ENCODE measurements at regions not wholly inside any gene's neighbourhood (a gene's known extent, or its start where the extent isn't known, plus 50 kb on each side); places are given as distances from the start of the nearest gene placed in this dataset.

DNA sequence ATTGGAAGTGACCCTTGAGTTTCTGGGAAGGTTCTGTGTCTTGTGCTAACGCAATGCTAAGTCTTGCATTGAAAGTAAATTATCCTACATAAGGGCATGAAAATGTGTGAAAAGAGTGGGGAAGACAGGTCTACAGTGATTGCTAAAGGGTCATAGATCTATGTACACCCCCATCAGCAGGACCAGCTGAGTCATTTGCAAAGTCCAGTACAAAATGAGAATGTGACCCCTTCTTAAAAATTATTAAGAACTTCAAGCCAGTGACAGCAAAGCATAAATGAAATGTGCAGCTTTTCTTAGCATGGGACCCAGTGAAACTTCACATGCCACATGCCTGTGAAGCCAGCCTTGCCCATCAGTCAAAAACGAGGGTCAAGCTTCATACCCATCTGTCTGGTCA, 640.7 kb upstream of the MKI67 start:
- Histone ChIP-seq H2AFZ (ENCODE audit: low read depth, low read length, poor library complexity, severe bottlenecking) (no peak overlapping the region), H3K4me1 (ENCODE audit: control insufficient read depth in 1 of 2, insufficient read depth in 2 of 2, low read length in 2 of 2) (no peaks in the 10 kb centered on the region), H3K36me3 (ENCODE audit: control insufficient read depth in 1 of 2, insufficient read depth in 2 of 2, low read length in 2 of 2) (no peaks in the 10 kb centered on the region), H3K9me3 (ENCODE audit: control insufficient read depth in 1 of 2, insufficient read depth in 1 of 2, low read depth in 1 of 2, low read length in 2 of 2) (no peaks in the 10 kb centered on the region), H3K79me2 (ENCODE audit: insufficient read depth, low read length) (no peaks in the 10 kb centered on the region), H3K27ac (ENCODE audit: low read depth, low read length) (no peak overlapping the region), H3K27me3 (ENCODE audit: insufficient read depth, low read length) (peaks cover 38% of the 10 kb centered on the region), H3K9ac (ENCODE audit: low read length) (no peak overlapping the region), H3K4me3 (replicated peaks in 1 of 2; ENCODE audit: low read depth in 1 of 2, low read length in 2 of 2) (no peak overlapping the region), H3K4me2 (ENCODE audit: low read length) (no peak overlapping the region), H4K20me1 (ENCODE audit: insufficient read depth) (no peaks in the 10 kb centered on the region), H3K9me2 (ENCODE audit: insufficient read depth) (no peaks in the 10 kb centered on the region)
- ATAC-seq (no peak), DNase-seq (ENCODE audit: low read depth, low spot score) (no peak)
- CTCF ChIA-PET = no interaction called here
- TF ChIP-seq SRF (IDR thresholded peaks at IDR 0.05; ENCODE audit: low read depth) = no peak
- TF ChIP-seq ZFX (IDR thresholded peaks at IDR 0.05) = no peak
- TF ChIP-seq EGR1 (IDR thresholded peaks at IDR 0.05; ENCODE audit: low read depth) = no peak
- TF ChIP-seq EZH2 (IDR thresholded peaks at IDR 0.05) = no peak
- TF ChIP-seq, protein P1, sequence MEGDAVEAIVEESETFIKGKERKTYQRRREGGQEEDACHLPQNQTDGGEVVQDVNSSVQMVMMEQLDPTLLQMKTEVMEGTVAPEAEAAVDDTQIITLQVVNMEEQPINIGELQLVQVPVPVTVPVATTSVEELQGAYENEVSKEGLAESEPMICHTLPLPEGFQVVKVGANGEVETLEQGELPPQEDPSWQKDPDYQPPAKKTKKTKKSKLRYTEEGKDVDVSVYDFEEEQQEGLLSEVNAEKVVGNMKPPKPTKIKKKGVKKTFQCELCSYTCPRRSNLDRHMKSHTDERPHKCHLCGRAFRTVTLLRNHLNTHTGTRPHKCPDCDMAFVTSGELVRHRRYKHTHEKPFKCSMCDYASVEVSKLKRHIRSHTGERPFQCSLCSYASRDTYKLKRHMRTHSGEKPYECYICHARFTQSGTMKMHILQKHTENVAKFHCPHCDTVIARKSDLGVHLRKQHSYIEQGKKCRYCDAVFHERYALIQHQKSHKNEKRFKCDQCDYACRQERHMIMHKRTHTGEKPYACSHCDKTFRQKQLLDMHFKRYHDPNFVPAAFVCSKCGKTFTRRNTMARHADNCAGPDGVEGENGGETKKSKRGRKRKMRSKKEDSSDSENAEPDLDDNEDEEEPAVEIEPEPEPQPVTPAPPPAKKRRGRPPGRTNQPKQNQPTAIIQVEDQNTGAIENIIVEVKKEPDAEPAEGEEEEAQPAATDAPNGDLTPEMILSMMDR (IDR thresholded peaks at IDR 0.05 in 2 of 3, conservative IDR thresholded peaks at IDR 0.05 in 1 of 3; ENCODE audit: borderline replicate concordance in 1 of 3, insufficient read depth in 1 of 3, low read depth in 2 of 3, low read length in 2 of 3) = no peak
- no peak for TF ChIP-seq ELF1 (IDR thresholded peaks at IDR 0.05; ENCODE audit: borderline replicate concordance, low read depth)
- TF ChIP-seq ZNF274 (IDR thresholded peaks at IDR 0.05; ENCODE audit: low read depth, low read length) = no peak
- TF ChIP-seq YY1 (IDR thresholded peaks at IDR 0.05; ENCODE audit: extremely low read depth, insufficient replicate concordance, low read depth, low read length) = no peak
- no peak for TF ChIP-seq TCF7L2 (IDR thresholded peaks at IDR 0.05; ENCODE audit: borderline replicate concordance, extremely low read depth, insufficient read depth, insufficient read length)
- no peak for TF ChIP-seq POLR2AphosphoS5 (IDR thresholded peaks at IDR 0.05; ENCODE audit: low read depth, low read length)
- TF ChIP-seq SIN3A (IDR thresholded peaks at IDR 0.05; ENCODE audit: low read depth) = no peak
- TF ChIP-seq JUND (IDR thresholded peaks at IDR 0.05) = no peak
- TF ChIP-seq CEBPB (IDR thresholded peaks at IDR 0.05; ENCODE audit: low read depth) = no peak
- TF ChIP-seq SP1 (IDR thresholded peaks at IDR 0.05; ENCODE audit: low read depth) = no peak
- no peak for TF ChIP-seq RAD21 (IDR thresholded peaks at IDR 0.05; ENCODE audit: low read depth)
- TF ChIP-seq, protein P2, sequence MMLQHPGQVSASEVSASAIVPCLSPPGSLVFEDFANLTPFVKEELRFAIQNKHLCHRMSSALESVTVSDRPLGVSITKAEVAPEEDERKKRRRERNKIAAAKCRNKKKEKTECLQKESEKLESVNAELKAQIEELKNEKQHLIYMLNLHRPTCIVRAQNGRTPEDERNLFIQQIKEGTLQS (IDR thresholded peaks at IDR 0.05) = no peak
- RAD21 ChIA-PET (ENCODE audit: low non-redundant PET in 1 of 2, low total read pairs in 2 of 2, uncharacterized antibody in 2 of 2, unreplicated experiment in 2 of 2) = no interaction called here
- POLR2A ChIA-PET = no interaction called here
- no TSS peak for BruUV-seq (replicated peaks)
- intact Hi-C loops (cut with micrococcal nuclease) = no loop called here
